GM19397 (cell line): ENCODE measurements at regions not wholly inside any gene's neighbourhood (a gene's known extent, or its start where the extent isn't known, plus 50 kb on each side); places are given as distances from the start of the nearest gene placed in this dataset.
"Not testable (repeated sequence)": the region's sequence is repeated elsewhere in the genome, so short reads cannot be mapped to it uniquely, and the experiment has no call there.

Source experiments
- ATAC-seq: cut with Tn5 transposase; IDR thresholded peaks from one replicate; pipeline ENCODE4 v1.9.1; 2021; ENCODE audit warnings: mild to moderate bottlenecking, moderate library complexity; ENCODE audit not compliant: unreplicated experiment

DNA sequence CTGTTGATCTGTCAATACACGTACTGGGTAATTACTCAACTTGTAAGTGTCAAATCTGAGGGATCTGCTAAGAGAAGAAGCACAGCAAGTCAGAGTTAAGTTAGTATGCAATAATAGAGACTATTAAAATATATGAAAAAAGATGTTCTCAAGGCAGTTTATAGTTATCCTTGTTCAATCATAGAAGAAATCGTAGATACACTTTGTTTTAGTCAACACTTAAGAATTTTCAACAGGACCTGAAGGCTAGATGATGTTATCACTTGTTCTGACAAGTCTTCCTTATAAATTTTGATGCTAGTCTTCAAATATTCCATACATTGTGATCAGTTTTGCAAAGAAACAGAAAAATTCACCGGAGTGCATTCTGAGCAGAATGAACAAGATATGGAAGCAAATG is 91.1 kb upstream of the KCNQ5 start:
- no peak for ATAC-seq

DNA sequence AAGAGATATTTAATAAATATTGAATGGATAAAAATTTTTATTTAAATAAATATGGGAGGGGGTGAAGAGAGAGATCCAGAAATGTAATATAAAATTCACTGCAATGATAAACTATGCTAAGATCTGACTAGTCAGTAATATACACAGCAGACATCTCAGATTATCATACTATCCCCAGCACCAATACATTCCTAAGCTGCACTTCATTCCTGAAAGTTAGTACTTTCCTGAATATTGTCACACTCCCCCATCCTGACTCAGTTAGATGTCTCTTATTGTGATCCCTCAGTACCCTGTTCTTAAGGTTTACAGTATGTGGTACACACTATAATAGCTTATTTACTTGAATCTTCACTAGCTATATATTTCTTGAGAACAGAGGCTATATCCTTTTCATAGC is 88.3 kb upstream of the KCNQ5 start:
- ATAC-seq: no peak

DNA sequence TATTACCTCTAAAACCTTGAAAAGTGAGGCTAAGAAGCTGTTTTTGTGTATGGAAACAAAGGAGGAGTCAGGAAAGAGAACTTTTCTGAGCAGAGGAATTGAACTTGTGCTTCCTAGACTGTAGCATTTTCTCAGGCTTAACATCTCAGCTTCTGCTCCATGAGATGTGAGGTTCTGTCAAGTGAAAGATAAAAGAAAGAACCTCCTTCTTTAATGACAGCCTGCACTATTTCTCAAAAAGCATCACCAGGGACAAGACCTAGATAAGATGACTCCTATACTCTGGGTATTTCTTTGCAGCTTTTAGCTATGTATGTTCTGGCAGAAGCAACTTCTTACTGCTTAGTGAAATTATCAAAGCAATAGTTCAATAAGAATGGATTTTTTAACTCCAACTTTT is 87.6 kb upstream of the KCNQ5 start:
- no peak for ATAC-seq

DNA sequence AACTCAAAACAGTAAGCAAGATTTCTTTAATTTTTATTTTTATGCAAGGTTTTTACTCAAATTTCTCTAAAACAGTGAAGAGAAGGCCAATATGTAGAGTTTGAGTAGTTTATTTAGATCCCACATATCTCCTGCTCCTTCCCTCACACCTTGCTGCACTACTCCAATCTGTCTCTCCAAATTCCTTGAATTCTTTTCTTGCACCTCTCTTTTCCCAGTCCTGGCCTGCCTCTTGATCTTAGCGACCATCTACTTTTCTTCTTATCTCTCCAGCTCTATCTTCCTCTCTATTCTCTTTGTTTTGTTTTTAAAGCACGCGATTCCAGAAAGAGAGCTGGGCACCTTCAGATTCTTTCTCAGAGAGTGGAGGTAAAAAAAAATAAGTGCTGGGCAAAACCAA is 86.7 kb upstream of the KCNQ5 start:
- no peak for ATAC-seq

DNA sequence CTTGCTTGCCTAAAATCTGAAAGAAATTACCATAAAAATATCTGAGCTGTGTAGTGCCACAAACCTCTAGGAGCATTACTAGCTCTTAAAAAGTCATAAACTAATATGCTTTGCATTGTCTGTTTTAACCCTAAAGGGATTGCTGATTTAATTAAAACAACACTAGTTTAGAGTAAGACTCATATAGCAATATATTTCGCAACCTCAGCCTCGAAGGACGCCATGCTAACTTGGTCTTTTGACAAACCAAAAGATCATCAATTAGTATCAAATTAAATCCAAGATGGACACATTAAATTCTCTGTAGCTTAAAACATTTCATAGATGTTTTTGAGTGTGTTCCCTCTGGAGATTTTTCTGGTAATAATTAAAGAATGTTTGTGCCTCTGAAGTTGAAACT is 74.8 kb upstream of the KCNQ5 start:
- ATAC-seq: no peak

DNA sequence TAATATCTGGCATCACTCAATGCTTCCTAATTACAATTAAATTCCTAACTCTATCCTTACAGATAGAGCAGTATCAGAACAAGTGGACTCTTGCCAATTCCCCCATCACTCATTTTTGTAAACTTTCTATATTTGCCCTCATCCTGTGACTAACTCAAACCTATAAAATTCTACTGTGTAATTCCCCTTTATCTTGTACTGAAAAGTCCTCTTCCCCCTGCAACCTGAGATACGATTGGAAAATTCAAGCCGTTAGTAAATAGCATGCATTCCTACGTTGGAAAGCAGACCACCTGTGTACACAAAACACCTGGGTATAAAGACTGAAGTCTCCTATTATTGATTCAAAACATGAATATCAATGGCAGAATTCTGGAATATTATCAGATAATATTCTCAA is 70.4 kb upstream of the KCNQ5 start:
- no peak for ATAC-seq

DNA sequence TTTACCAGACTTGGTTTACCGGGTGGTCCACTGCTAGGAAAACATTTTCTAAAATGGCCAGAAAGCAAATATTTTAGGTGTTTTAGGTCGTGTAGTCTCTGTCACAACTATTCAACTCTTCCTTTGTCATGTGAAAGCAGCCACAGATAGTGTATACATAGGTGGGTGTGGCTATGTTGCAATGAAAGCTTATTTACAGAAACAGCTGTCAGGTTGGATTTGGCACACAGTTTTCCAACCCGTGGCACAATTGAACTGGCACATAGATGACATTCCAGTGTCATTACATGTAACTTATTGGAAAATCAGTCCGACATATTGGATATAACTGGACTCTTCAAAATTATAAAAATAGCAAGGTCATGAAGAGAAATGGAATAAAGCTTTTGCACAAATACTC is 68.9 kb upstream of the KCNQ5 start:
- ATAC-seq: no peak

DNA sequence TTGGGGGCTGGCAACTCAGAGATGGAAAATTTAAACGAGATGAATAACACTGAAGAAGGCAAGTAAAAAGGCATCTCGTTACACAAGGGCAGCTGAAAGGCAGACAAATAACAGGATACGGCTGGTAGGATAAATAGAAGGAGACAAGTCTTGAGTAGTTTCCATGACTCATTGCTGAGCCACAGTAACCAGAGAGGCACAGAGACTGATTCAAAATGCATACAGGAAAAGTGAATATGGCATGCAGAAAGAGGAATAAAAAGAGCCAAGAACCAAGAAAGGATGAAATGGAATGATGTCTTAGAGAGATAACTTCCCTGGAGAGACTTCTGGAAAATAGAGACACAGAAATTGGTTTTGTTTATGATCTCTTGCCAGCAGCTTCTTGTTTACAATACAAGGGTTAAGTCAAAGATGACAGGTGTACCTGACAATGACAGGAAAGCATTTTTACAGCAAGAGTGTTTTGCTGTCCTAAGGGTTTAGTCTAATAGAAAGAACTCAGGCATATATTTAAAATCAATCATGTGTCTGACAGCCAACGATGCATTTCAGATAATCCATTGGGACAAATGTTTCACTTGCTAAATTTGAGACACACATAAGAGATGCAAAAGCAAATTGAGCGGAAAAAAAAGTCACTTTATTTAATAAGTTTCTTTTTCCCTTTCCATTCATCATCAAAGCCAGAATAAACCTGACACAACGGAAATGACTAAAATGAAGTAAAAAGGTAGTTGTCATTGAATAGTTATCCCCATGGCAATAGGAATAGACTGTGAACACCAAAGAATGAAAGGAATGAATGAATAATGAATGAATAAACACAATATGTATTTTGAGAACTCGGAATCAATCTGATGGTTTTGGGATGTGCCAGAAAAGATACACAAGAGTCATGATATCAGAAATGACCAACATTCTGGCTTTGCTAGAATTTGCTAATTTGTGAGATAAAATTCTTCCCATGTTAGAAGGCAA is 68.0 kb upstream of the KCNQ5 start:
- no peak for ATAC-seq

DNA sequence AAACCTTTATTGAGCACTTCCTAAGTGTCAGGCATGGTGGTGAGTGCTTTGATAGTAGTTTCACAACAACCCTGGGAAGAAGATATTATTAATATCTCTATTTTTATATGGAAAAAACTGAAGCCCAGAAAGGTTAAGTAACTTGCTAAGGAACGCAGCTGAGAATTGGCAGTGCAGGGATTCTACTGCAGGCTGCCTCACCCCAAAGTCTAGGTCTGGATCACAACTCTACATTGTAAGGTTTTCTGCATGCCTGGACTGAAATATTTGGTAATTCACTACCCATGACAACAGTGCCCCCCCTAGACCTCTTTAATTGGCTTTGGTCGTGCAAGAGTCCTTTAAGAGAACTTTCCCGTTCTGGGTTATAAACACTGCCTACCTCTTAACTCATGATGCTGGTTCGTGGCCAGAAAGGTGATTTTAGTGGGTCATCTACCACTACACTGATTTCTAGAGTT is 67.1 kb upstream of the KCNQ5 start:
- ATAC-seq: no peak

DNA sequence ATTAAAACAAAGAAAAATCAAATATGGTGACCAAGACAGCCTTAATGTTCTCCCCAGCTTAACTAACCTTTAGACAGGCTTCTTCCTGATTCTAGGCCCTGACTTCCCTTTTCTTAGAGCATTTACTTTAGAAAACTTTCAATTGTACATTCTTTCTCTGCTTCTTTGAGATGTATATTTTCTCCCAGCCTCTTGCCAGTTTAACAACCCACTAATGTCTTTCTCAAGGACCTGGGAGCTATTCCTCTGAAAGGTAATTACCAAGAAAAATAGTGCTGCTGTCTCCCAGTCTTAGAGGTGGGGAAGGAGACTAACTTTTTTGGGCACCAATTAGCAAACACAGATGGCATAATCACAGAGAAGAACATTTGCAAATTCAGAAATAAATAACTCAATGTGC is 62.8 kb upstream of the KCNQ5 start:
- no peak for ATAC-seq

DNA sequence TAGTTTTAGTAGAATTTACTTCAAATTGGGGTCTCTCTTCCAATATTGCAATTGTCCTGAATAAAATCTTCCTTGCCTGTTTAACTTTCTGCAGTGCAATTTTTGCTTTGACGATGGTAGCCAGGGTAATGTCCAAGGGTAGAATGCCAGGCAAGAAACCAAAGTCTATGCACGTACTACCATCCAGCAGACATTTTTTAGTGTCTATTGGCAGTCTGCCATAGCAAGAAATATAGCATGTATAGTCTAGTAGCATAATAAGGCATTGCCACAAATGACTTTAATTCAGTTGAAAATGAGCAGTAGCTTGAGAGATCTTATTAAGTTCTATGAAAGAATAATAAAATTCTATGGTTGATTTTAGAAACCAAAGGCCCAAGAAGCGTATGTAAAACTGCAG is 62.3 kb upstream of the KCNQ5 start:
- ATAC-seq: no peak

DNA sequence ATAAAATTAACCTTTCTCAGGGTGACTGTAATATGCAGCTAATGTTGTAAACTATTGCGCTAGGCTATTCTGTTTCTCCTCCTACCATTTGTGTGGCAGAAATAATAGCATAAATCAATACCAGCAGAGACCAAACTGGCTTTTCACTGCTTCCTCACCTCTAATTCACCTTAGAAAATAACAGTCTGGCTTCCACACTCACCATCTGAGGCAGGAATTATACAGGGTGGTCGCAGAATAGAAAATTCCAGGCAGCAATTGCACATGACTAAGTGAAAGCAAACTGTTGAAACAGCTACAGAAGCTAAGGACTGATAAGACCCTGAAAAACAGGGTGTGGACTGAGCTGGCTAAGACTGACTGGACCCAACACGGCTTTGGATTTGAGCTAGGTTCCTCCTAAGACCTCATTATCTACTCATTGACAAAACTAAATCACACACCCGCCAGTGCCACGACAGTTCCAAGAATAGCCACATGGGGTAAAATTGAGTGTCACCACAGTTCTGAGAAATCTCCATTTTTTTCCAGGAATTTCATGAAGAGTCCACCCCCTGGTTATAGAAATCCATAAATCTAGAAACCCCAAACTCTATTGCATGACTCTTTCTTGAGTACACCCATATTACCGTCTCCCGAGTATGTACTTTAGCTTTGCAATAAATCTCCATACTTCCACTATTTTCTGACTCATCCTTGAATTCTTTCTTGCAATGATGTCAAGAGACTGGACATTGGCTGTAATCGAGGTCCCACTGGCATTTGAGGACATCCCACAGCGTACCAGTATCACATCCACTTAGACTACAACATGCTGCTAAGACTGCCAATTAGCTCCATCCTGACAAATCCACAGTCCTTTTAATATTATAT is 60.9 kb upstream of the KCNQ5 start:
- ATAC-seq: no peak

DNA sequence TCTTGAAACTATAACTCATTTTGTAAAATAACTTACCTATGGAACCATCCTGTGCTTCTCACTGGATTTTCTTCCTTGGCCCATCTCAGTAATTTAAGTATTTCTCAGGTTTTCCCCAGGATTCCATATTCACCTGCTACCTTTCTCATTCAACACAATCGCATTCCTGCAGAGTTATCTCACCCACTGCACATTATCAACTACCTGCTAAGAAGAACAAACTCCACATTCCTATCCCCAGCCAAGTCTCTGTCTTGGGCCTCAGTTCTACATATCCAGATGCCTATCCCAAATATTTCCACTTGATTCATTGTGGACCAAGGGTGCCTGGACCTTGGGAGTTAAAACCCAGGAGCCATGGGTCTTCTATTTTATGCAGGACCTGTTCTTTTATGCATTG is 60.2 kb upstream of the KCNQ5 start:
- ATAC-seq: no peak

DNA sequence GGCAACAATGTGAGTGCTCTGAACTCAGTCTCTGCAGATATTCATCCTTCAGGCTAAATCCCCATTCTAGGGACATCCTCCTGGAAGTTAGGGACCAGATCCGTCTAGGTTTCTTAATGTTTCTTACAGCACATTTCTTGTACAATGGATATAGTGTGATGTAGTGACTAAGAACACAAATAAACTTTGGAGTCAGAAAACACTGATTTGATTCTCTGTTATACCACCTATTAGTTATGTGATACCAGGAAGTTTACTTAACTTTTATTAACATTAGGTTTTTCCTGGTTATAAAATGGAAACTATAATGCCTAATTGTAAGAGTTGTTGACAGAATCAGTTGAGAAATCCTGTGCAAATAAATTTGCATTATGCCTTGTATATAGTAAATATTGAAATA is 57.6 kb upstream of the KCNQ5 start:
- no peak for ATAC-seq

DNA sequence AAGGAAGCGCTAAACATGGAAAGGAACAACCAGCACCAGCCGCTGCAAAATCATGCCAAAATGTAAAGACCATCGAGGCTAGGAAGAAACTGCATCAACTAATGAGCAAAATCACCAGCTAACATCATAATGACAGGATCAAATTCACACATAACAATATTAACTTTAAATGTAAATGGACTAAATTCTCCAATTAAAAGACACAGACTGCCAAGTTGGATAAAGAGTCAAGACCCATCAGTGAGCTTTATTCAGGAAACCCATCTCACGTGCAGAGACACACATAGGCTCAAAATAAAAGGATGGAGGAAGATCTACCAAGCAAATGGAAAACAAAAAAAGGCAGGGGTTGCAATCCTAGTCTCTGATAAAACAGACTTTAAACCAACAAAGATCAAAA is 49.9 kb upstream of the KCNQ5 start:
- ATAC-seq: not testable (repeated sequence)
